MCF 10A (cell line): ENCODE measurements at regions not wholly inside any gene's neighbourhood (a gene's known extent, or its start where the extent isn't known, plus 50 kb on each side); places are given as distances from the start of the nearest gene placed in this dataset.

Experiments
- BruUV-seq: library from RNA; stranded (reverse); fragments of 400-500 nt; replicated peaks from 2 replicates; lab custom pipeline; 2021; lab: Mats Ljungman, UMichigan
- CTCF ChIA-PET: fragments of 300-600 bp; sonication (Branson Sonifier 250); formaldehyde crosslinking; extraction: SDS; loops from one replicate; lab custom pipeline; 2021; ENCODE audit warnings: antibody characterized with exemption, inconsistent platforms; lab: Yijun Ruan, JAX
- POLR2A ChIA-PET: fragments of 300-600, 350-650 bp; sonication (Branson Sonifier 250); formaldehyde crosslinking; extraction: SDS; loops from one replicate; lab custom pipeline; 2020; ENCODE audit warnings: antibody characterized with exemption, inconsistent platforms; lab: Yijun Ruan, JAX
- DNase-seq: peaks from one replicate; pipeline ENCODE4 v3.0.0-alpha.2; 2018; ENCODE audit not compliant: unreplicated experiment
- H3K27ac Mint-ChIP-seq: one replicate; pipeline ENCODE4 v1.8.0; 2022; ENCODE audit warnings: mild to moderate bottlenecking, low read depth, mixed read lengths; ENCODE audit not compliant: unreplicated experiment
- H3K27me3 Mint-ChIP-seq: one replicate; pipeline ENCODE4 v1.8.0; 2022; ENCODE audit warnings: mixed read lengths; ENCODE audit not compliant: insufficient read depth, unreplicated experiment
- H3K36me3 Mint-ChIP-seq: one replicate; pipeline ENCODE4 v1.8.0; 2022; ENCODE audit warnings: mild to moderate bottlenecking, moderate library complexity, mixed read lengths; ENCODE audit not compliant: insufficient read depth, unreplicated experiment
- H3K4me1 Mint-ChIP-seq: one replicate; pipeline ENCODE4 v1.8.0; 2022; ENCODE audit warnings: mixed read lengths; ENCODE audit not compliant: insufficient read depth, unreplicated experiment
- H3K4me3 Mint-ChIP-seq: one replicate; pipeline ENCODE4 v1.8.0; 2022; ENCODE audit warnings: mild to moderate bottlenecking, moderate library complexity, mixed read lengths; ENCODE audit not compliant: unreplicated experiment
- H3K9me3 Mint-ChIP-seq: one replicate; pipeline ENCODE4 v1.8.0; 2022; ENCODE audit warnings: mixed read lengths; ENCODE audit not compliant: unreplicated experiment
- intact Hi-C: fragments of 100-400 bp; cut with micrococcal nuclease; formaldehyde crosslinking; loops from 2 replicates; pipeline ENCODE4 v1.14.1; 2022
- TF ChIP-seq, protein P1 (sequence below): fragments of 200-600 bp; IDR thresholded peaks from one replicate; pipeline ENCODE4 v1.8.0; 2022; ENCODE audit warnings: antibody characterized with exemption, mild to moderate bottlenecking; ENCODE audit not compliant: unreplicated experiment

DNA sequence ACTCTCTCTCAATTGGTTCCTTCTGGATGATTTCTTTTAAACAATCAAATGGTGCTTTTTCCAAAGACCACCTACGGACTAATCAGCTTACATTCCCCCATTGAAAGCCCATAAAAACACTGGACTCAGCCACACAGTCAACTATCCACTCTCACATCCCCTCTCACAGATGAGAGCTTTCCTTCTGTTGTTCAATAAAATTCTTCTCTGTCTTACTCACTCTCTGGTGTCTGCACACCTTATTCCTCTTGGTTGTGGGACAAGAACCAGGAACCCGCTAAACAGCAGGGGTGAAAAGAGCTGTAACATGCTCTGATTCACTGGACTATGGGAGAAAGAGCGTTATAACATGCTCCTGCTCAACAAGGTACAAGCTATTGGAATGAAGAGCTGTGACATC is 2896.2 kb downstream of the PCDH9 start:
- no TSS peak for BruUV-seq
- H3K4me1 Mint-ChIP-seq, result no peaks in the 10 kb centered on the region
- H3K27ac Mint-ChIP-seq, result no peak overlapping the region
- intact Hi-C loops, result no loop called here
- TF ChIP-seq, protein P1, sequence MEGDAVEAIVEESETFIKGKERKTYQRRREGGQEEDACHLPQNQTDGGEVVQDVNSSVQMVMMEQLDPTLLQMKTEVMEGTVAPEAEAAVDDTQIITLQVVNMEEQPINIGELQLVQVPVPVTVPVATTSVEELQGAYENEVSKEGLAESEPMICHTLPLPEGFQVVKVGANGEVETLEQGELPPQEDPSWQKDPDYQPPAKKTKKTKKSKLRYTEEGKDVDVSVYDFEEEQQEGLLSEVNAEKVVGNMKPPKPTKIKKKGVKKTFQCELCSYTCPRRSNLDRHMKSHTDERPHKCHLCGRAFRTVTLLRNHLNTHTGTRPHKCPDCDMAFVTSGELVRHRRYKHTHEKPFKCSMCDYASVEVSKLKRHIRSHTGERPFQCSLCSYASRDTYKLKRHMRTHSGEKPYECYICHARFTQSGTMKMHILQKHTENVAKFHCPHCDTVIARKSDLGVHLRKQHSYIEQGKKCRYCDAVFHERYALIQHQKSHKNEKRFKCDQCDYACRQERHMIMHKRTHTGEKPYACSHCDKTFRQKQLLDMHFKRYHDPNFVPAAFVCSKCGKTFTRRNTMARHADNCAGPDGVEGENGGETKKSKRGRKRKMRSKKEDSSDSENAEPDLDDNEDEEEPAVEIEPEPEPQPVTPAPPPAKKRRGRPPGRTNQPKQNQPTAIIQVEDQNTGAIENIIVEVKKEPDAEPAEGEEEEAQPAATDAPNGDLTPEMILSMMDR, result no peak
- no peaks in the 10 kb centered on the region for H3K27me3 Mint-ChIP-seq
- H3K36me3 Mint-ChIP-seq, result no peaks in the 10 kb centered on the region
- H3K9me3 Mint-ChIP-seq, result peaks cover 8% of the 10 kb centered on the region
- no peak for DNase-seq
- H3K4me3 Mint-ChIP-seq, result no peak overlapping the region
- ChIA-PET POLR2A (no interaction called here), CTCF (interaction anchor here (0.6 kb wide), 1 partner anchor 109 kb away, joined by 3 read pairs; no protein-coding TSS in a partner anchor)

DNA sequence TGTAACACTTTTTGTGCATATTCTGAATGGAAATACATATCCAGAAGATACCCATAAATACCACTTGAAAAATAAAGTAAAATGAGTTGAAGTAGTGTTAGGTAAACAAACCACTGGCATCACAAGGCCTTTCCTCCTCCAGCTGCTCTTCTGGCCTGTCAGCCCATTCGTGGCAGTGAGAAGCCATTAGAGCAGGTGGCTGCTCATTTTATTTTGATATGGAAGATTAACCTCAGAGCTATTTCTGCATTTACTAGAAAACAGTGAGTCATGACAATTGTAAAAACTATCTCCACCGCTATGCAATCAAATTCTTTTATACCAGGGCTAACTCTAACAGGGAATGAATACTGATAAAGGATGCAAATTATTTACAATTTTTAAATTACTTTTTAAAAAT is 2898.1 kb downstream of the PCDH9 start:
- Mint-ChIP-seq H3K27me3 (no peaks in the 10 kb centered on the region), H3K36me3 (no peaks in the 10 kb centered on the region), H3K4me3 (no peak overlapping the region), H3K27ac (no peak overlapping the region), H3K9me3 (peaks cover 8% of the 10 kb centered on the region), H3K4me1 (no peaks in the 10 kb centered on the region)
- intact Hi-C loops, result no loop called here
- no TSS peak for BruUV-seq
- TF ChIP-seq, protein P1, result no peak
- ChIA-PET POLR2A (no interaction called here), CTCF (no interaction called here)
- no peak for DNase-seq

DNA sequence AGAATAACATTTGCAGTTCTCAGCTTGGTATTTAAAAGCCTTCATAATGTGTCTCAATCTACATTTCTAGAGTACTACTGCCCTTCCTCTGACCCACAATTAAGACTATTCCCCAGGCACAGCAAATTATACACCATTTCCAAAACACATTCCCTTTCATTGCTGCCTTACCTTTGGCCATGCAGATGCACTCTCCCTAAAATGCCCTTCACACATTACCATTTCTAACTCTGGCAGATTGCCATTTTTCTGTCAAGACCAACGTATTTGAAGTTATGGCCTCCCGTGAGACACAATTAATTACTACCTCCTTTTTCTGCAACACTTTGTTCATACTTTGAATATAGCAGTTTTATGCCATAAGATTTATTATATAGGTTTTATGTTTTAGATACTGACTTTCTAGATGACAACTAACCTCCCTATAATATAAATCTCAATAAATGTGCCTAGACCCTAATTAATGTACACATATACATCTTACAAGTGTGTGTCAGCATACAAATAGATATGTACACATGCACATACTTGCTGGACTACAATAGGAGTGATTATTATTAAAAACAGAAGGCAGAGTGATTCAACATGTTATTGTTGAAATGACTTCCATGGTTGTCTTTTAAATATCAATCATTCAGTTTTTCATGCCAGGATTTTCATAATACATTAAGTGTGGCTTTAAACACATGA is 2902.5 kb downstream of the PCDH9 start:
- H3K27me3 Mint-ChIP-seq, result no peaks in the 10 kb centered on the region
- H3K9me3 Mint-ChIP-seq, result no peaks in the 10 kb centered on the region
- no peak overlapping the region for H3K27ac Mint-ChIP-seq
- intact Hi-C loops, result no loop called here
- no peak overlapping the region for H3K4me3 Mint-ChIP-seq
- H3K36me3 Mint-ChIP-seq, result no peaks in the 10 kb centered on the region
- no TSS peak for BruUV-seq
- ChIA-PET CTCF (interaction anchor here (0.7 kb wide), 1 partner anchor 175 kb away, joined by 3 read pairs; no protein-coding TSS in a partner anchor), POLR2A (no interaction called here)
- H3K4me1 Mint-ChIP-seq, result no peaks in the 10 kb centered on the region
- TF ChIP-seq, protein P1, result no peak
- no peak for DNase-seq

DNA sequence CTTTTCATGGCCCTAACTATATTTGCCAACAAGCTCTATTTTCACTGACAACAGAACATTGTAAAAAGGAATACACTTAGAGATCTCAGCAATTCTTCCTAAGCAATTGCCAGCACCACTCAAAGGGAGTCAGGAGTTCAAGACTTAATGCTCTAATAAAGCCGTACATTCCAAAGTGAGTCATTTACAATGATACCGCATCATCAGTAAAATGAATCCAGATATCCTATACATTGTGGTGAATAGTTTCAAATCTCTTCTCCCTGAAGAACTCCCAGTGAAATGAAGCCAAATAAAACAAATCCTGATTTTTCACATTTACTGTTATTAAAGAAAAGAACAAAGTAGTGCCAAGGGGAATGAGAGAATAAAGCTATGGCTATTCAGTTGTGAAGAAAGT is 2898.7 kb upstream of the PCDH20 start:
- intact Hi-C loops, result no loop called here
- peaks cover 10% of the 10 kb centered on the region for H3K9me3 Mint-ChIP-seq
- H3K27me3 Mint-ChIP-seq, result no peaks in the 10 kb centered on the region
- ChIA-PET POLR2A (no interaction called here), CTCF (interaction anchor here (0.5 kb wide), 1 partner anchor 1428 kb away, joined by 3 read pairs; no protein-coding TSS in a partner anchor)
- no peaks in the 10 kb centered on the region for H3K36me3 Mint-ChIP-seq
- BruUV-seq, result no TSS peak
- no peaks in the 10 kb centered on the region for H3K4me1 Mint-ChIP-seq
- no peak for DNase-seq
- H3K27ac Mint-ChIP-seq, result no peak overlapping the region
- no peak overlapping the region for H3K4me3 Mint-ChIP-seq
- TF ChIP-seq, protein P1, result no peak
